Left renal pelvis (tissue), 4 donors: ENCODE measurements at regions not wholly inside any gene's neighbourhood (a gene's known extent, or its start where the extent isn't known, plus 50 kb on each side); places are given as distances from the start of the nearest gene placed in this dataset.
"Not testable (repeated sequence)": the region's sequence is repeated elsewhere in the genome, so short reads cannot be mapped to it uniquely, and the experiment has no call there.

Source experiments
- DNase-seq, 4 donors: peaks; one replicate each; pipeline ENCODE4 v3.0.0-alpha.2; 2013; ENCODE audit warnings: low read depth in 4 of 4, low spot score in 3 of 4

DNA sequence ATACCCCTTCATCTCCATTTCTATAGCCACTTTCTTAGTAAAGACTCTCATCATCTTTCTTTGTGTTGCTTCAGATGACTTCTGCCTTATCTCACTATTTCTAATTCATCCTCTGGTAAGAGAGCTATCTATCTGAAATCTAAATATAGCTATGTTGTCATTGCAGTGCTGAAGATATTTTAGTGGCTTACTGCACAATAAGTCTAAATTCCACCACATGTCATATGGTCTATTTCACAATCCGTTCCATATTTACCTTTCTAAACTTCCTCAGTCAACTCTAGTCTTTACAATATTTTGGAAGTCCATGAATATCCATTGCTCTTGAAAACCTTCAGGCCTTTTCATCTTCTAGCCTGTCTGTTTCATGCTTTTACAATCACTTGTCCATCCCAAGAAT, 465.1 kb upstream of the SLC10A2 start:
- no peak for DNase-seq

DNA sequence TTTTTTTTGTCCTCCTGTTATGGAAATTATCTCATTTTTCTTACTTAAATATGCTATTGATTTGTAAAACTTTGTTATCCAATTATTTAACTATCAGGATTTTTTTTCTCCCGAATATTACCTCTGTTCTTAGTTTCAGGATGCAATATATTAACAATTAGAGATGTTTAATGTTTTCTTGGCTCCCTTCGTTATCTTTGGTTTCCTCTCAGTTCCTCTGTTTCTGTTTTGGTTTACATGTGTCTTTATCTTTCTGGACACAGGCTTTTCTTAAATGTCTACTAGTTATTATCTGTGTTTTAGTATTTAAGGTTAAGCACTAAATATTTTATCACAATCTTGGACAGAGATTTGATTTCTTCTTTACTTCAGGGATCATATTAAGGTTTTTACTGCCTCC, 462.2 kb upstream of the SLC10A2 start:
- no peak for DNase-seq

DNA sequence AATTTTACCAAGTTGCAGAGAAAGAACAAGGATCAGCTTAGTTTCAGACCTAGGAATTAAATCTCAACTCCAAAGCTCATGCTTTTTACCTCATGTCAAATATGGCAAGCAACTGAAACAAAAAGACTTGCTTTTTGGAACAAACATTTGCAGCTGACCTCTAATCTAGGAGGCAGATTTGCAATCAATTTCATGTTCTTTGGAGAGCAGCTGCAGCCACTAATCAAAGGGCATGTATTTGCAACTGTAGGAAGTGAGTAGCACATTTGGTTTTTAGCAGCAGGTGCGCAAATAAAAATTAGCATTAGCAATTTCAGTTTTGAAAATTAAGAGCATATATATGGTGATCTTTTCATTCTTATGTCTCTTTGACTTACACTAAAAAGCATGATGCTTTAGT, 459.3 kb upstream of the SLC10A2 start:
- DNase-seq: no peak

DNA sequence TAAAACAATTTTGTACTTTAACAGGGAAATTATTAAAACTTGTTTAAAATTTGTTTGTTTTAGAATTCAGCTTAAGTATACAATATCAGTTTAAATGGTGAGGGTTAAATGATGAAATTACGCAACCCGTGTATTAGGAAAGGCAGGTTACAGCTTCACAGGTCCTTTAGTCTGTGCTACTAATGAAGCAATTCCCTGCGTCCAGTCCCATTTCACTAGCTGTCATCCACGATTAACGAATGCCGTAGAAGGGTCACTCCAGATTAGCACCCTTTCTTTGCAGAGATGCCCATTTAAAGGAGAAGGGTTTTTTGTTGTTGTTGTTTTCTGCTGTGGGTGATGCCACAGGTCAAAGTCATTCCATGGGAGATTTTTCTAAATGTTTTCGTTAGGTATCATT, 457.6 kb upstream of the SLC10A2 start:
- no peak for DNase-seq

DNA sequence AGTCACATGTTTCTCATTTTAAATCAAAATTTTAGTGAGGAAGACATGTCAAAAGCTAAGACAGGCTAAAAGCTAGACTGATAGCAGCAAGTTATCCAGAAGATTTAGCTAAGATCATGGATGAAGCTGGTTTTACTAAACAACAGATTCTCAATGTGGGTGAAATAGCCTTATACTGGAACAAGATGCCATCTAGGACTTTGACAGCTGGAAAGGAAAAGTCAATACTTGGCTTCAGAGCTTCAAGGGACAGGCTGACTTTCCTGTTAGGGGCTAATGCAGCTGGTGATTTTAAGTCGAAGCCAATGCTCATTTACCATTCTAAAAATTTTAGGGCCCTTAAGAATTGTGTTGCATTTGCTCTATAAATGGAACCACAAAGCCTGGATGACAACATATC, 455.3 kb upstream of the SLC10A2 start:
- no peak for DNase-seq

DNA sequence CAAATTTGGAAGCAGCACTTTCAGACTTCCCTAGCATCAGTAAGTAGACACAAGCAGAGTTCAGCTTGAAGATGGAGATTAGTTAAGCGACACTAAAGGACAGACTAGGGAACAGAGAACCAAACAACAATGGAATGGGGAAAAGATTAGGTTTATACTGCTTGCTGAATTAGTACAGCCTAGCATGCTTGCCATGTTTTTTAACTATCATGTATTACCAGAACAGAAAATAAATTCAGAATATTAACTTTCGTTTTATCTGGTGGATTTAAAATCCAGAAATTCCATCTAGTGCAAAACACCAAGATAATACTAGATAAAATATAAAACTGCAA, 451.5 kb upstream of the SLC10A2 start:
- no peak for DNase-seq

DNA sequence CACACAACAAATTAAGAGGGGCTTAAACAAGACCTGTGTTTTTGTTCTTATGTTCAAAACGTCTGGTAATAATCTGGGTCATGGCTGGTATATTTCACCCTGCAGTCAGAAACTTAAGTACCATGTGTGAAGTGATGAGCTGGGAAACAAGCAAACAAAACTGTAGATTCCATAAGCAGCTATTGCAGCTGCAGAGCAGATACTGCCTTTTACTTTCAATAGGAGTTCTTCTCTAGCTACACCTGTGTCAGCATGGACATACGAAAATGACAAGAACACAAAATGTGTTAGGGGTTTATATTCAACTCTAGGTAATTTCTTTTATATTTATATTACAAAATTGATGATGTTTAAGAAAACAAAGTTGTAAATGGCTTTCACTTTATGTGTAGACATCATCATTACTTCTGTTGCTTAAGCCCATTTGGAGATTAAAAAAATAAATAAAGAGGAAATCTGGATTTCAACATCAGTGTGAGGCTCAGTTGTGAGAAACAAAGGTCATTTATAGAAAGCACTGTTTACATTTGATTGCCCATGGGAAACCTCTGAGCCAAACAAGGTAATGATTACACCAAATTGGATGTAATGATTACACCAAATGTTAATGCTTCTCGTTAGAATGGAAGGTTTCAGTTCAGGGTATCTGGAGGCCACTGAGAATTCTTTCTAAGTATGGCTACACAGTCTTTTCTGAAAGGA, 451.0 kb upstream of the SLC10A2 start:
- DNase-seq: peak in 2 of 4 donors; percentile 41 to 45

DNA sequence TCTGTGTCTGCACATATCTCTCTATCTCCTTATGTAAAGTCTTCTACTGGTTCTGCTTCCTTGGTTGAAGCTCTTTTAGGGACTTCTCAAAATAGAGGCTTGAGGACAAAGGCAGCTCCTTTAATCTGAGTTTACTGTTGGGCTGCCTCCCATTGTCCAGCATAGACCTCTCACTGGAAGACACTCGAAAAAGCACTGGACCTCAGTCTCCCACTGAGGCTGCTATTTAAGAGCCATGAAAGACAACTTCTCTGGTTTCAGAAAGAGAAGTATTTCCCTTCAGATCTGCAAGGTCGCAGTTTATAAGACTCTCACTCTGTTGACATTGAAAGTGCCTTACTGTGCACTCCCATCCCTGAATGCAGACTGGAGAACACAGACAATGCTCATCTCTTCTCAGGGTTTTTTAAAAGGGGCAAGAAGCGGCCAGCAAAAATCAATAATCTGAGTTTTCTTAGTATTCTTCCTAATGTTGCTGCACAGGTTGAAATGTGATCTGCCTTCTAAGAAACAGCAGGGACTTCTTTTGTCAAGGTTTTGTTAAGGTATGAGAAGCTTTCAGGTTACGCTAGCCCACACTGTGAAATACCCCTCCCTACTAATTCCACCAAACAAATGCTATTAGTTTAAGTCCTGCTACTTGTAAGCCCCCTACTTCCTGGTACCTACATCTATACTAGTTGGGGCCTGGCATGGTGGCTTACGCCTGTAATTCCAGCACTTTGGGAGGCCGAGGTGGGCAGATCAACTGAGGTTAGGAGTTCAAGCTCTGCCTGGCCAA, 450.0 kb upstream of the SLC10A2 start:
- no peak for DNase-seq

DNA sequence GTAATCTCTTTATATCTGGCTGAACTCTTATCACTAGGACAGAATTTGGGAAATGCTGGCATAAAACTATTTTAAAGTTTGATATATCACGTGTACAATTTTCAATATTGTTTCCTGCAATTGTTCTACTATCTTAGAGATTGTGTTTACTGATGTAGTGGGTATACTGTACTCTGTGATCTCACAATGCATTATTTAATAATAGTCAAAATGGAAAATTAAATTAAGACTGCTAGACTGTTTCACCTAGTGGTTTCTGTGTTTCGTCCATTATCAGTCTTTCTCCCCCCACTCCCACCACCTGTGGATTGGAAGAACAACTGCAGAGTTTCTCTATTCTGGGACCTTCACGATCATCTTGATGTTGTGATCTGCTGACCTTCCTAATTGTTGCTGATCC, 449.2 kb upstream of the SLC10A2 start:
- DNase-seq: no peak

DNA sequence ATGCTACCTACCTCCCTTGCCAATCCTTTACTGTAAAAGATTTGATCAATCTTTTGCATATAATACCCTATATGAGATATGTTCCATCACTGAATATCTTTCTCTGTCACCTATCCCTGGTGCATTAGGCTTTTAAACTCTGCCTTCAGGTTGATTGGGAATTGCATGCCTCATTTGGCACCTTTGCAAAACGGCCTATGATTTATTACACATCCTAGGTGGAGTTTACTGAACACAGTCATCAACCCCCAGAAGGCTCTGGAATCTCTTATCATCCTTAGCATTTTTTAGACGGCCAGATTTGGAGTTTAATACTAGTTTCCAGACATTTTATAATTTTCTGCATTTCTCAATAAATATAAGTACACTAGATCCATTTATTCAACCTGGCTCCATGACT, 448.4 kb upstream of the SLC10A2 start:
- DNase-seq: no peak

DNA sequence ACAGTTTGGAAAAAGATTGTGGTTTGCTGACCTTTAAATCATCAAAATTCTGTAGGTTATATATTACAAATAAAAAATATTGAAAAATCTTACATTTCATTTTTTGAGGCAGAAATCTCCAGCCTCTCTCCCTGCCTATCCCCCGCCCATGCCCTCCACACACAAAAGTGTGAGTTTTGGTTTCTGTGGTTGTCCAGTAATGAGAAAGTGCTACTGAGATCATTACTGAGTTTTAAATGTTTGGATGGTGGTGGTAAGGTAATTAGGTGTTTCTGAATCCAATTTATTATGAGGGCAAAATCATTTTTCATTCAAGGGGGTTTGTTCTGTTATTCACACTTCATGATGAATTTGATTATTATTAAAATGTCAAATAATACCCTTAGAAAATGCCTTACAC, 448.0 kb upstream of the SLC10A2 start:
- no peak for DNase-seq

DNA sequence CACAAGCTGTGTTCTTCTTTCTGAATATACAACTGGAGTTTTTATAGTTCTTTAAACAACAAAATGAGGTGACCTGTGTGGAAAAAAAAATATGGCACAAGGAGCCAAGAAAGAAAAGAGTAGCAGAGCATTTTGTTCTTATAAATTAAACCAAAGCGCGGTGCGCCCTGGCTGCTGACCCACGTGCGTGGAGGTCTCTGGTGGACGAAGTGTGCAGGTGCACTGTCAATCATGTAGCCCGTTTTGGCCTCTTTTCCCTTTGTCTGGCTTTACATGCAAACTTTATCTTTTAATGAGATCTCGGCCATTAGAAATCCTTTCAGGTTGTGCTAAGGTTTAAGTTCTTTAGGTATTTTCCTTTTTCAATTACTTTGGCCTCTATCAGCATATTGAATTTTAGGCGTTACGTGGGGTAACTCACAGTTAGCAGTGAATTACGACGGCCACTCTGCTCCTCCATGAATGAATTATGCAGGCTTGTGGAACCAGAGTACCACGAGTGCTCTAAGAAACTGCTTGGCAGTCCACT, 443.9 kb upstream of the SLC10A2 start:
- DNase-seq: peak in 1 of 4 donors; percentile 19

DNA sequence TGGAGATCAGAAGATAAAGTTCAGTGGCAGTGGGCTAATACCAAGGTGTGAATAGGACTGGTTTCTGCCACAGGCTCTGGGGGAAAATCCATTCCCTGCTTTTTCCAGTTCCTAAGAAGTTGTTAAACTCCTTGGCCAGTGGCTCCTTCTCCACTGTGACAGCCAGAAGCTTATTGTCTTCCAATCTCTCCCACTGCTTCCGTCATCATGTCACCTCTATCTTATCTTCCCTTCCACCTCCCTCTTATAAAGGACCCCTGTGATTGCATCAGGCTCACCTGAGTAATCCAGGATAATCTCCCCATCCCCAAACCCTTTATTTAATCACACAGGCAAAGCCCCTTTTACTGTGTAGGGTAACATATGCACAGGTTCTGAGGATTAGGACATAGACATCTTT, 431.2 kb upstream of the SLC10A2 start:
- DNase-seq: no peak

DNA sequence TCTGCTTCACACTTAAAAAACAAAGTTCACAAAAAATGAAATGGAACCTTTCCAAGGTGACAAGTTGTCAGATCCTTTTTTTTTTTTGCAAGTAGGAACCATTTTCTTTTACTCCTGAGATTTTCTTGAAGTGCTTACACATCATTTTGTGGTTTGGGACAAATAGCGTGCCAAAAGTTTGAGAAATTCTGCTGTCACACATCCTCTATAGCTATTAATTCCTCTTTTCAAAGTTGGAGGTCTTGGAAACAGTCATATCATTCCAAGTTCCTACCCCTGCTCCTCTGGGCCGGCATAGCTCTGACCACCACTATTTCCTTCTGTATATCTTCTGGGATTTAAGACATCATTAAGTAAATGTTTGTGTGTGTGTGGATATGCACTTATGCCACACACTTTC, 421.6 kb upstream of the SLC10A2 start:
- no peak for DNase-seq

DNA sequence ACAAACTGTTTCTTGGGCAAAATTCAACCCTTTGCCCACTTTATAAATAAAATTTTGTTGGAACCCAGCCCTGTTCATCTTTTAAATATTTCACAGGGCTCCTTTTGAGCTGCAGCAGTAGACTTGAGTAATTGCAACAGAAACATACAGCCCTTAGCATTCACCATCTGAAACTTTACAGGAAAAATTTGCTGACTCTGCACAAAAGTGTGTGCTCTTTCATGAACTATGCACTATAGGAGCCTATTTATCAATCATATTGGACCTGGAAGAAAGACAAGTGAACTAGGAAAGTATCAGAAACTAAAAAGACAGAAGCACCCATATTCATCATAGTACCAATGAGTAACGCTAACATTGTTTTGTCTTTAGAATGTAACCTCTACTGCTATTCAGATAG, 406.9 kb upstream of the SLC10A2 start:
- no peak for DNase-seq

DNA sequence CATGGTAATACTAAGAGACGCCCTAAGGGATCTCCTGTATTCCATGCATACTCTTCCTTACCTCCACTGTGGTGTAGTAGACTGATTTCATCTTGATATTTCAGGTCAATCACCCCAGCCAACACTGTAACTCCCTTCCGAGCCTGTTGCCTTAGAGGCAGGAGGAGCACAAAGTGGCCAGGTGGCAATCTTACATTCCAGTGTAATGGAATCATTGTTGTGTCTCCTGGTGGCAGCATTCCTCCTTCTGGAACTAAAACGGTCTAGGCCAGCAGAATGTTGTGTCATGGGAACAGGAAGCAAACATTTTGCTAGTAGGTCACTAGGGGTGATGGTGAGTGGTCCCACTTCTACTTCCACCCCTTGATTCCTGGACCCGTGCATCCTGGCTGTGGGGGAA, 405.7 kb upstream of the SLC10A2 start:
- no peak for DNase-seq

DNA sequence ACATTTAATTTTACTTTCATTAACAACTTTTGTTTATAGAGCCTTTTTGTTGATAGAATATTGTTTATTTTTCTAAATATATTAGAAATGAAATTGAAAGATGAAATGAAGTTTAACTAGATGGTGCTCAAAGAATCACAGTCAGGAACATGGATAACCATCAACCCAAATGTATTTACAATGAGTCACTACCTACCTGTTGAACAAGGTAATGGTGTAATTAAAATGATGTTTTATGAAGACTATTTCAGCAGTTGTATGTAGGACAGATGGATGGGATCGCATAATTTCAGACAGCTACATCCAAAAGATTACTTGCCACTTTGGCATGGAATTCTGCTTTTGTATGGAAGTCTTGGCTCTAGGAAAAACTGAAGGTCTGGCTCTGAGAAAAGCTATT, 403.6 kb upstream of the SLC10A2 start:
- DNase-seq: no peak

DNA sequence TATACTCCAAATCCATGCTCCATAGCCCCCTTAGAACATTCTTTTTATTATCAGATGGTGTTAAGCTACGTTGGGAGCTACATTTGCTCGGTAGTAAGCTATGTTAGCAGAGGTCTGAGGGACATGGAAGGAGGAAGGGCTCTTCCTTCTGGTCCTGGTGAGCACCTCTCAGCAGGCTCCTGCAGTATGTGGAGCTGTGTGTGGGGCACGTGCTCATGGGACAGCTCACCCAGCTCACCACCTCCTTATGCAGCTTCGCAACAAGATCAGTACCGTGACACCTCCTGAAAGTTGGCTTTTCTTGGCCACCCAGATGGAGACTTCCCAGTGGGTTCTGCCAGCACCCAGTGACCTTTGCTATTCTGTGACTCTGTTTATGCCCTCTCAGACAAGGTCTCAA, 400.5 kb upstream of the SLC10A2 start:
- no peak for DNase-seq

DNA sequence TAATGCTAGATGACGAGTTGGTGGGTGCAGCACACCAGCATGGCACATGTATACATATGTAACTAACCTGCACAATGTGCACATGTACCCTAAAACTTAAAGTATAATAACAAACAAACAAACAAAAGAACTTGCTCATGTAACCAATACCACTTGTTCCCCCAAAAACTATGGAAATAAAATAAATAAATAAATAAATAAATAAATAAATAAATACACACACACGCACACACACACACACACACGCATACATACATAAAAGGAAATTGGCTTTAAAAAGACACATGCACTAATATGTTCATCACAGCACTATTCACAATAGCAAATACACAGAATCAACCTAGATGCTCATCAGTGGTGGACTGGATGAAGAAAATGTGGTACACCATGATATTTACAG, 394.0 kb upstream of the SLC10A2 start:
- DNase-seq: not testable (repeated sequence)

DNA sequence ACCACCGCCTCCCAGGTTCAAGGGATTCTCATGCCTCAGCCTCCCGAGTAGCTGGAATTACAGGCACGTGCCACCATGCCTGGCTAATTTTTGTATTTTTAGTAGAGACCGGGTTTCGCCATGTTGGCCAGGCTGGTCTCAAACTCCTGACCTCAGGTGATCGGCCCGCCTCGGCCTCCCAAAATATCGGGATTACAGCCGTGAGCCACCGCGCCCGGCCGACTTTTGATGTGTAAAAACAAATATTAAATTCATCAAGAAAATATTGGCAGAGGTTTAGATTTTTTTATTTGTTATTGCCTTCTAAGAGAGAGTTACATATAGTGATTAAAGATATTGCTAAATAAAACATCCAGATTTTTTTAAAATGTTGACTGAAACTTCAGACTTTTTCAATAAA, 390.8 kb upstream of the SLC10A2 start:
- not testable (repeated sequence) for DNase-seq

DNA sequence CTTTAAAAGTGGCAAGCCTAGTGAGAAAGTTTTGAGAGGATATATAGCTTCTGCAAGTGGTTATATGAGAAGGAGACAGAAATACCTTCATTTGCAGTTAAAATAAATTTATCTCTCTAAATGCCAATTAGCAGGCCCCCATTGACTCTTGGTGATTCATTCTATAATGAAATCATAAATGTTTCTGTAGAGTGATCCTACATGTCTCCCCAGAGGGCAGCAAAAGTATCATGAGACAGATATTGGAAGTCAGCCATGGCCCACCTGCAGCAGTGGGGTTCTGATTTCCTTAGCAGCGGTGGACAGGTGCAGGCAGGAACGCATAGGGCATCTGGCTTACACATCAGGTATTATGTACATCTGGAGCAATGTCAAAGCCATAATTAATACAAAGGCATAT, 385.4 kb upstream of the SLC10A2 start:
- DNase-seq: no peak

DNA sequence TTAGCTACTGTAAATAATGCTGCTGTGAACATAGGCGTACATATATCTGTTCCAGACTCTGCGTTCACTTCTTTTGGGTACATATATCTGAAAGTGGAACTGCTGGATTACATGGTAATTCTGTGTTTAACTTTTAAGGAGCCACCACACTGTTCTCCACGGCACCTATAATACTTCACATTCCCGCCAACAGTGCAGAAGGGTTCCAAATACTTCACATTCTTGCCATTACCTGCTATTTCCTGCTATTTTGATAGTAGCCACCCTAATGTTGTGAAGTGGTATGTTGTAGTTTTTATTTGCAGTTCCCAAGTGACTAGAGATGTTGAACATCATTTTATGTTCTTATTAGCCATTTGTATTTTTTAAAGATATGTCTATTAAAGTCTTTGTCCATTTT, 377.4 kb upstream of the SLC10A2 start:
- no peak for DNase-seq
